OCI-LY7 (cell line): ENCODE measurements at regions not wholly inside any gene's neighbourhood (a gene's known extent, or its start where the extent isn't known, plus 50 kb on each side); places are given as distances from the start of the nearest gene placed in this dataset.
"Not testable (repeated sequence)": the region's sequence is repeated elsewhere in the genome, so short reads cannot be mapped to it uniquely, and the experiment has no call there.

Experiments
- EZH2phosphoT487 ChIP-seq: fragments of 200-600 bp; sonication (generic); IDR thresholded peaks from 2 replicates; pipeline ENCODE4 v1.6.1; 2018; ENCODE audit warnings: low read depth, borderline replicate concordance, mild to moderate bottlenecking, mixed run types, antibody characterized with exemption, low read length, moderate library complexity, mixed read lengths
- TF ChIP-seq, protein P1 (sequence below): fragments of 200-600 bp; sonication (generic); conservative IDR thresholded peaks from 2 replicates; pipeline ENCODE4 v1.5.1; 2014; ENCODE audit warnings: mild to moderate bottlenecking, antibody characterized with exemption, low read length, moderate library complexity, mixed read lengths

DNA sequence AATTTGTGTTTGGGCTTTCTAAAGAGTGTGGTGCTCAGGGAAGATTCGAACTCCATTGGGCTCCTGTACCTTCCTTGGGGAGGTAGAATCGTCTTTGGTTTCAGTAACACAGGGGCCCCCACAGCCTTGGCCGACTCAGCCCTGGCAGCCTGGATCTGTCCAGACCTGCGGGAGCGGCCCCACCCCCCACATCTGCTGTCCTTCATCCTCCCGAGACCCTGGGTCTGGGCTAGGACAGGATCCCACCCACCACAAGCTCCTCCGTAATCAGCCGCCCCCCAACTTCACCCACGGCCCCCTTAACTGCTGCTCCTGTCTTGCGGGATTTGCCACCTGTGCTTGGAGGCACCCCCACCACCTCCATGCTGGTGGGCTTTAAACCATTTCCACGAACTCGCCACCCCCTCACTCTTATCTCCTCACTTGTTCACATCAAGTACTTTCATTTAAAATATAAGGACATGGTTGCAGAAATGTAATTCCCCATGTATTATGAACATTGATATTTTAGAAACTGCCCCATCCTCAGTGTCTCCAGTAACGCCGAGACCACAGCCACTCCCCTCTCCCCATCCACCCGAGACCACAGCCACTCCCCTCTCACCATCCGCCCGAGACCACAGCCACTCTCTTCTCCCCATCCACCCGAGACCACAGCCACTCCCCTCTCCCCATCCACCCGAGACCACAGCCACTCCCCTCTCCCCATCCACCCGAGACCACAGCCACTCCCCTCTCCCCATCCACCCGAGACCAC, 84.7 kb upstream of the SFSWAP start:
- TF ChIP-seq, protein P1, sequence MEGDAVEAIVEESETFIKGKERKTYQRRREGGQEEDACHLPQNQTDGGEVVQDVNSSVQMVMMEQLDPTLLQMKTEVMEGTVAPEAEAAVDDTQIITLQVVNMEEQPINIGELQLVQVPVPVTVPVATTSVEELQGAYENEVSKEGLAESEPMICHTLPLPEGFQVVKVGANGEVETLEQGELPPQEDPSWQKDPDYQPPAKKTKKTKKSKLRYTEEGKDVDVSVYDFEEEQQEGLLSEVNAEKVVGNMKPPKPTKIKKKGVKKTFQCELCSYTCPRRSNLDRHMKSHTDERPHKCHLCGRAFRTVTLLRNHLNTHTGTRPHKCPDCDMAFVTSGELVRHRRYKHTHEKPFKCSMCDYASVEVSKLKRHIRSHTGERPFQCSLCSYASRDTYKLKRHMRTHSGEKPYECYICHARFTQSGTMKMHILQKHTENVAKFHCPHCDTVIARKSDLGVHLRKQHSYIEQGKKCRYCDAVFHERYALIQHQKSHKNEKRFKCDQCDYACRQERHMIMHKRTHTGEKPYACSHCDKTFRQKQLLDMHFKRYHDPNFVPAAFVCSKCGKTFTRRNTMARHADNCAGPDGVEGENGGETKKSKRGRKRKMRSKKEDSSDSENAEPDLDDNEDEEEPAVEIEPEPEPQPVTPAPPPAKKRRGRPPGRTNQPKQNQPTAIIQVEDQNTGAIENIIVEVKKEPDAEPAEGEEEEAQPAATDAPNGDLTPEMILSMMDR: not testable (repeated sequence)
- not testable (repeated sequence) for TF ChIP-seq EZH2phosphoT487
